Skeletal muscle tissue (tissue), 3 donors: ENCODE measurements at regions not wholly inside any gene's neighbourhood (a gene's known extent, or its start where the extent isn't known, plus 50 kb on each side); places are given as distances from the start of the nearest gene placed in this dataset.

ENCODE experiments used
- H3K27ac ChIP-seq: one replicate; pipeline ENCODE4 v1.7.0; 2013; ENCODE audit warnings: mild to moderate bottlenecking, low read depth, low read length, inconsistent platforms
- H3K27me3 ChIP-seq, 3 donors: one replicate each; pipeline ENCODE4 v1.7.0; 2013; ENCODE audit warnings: low read length in 3 of 3; ENCODE audit not compliant: control insufficient read depth in 3 of 3, insufficient read depth in 3 of 3
- H3K36me3 ChIP-seq, 3 donors: one replicate each; pipeline ENCODE4 v1.7.0; 2013; ENCODE audit warnings: low read length in 3 of 3; ENCODE audit not compliant: control insufficient read depth in 3 of 3, insufficient read depth in 3 of 3
- H3K4me1 ChIP-seq, 3 donors: one replicate each; pipeline ENCODE4 v1.7.0; 2013; ENCODE audit warnings: low read length in 3 of 3, mild to moderate bottlenecking in 3 of 3; ENCODE audit not compliant: control insufficient read depth in 3 of 3, insufficient read depth in 3 of 3
- H3K4me3 ChIP-seq, 3 donors: one replicate each; pipeline ENCODE4 v1.7.0; 2013; ENCODE audit warnings: low read length in 3 of 3
- H3K9ac ChIP-seq, 3 donors: one replicate each; pipeline ENCODE4 v1.7.0; 2013; ENCODE audit warnings: low read length in 3 of 3, mild to moderate bottlenecking in 3 of 3, moderate library complexity in 2 of 3, low read depth in 1 of 3
- H3K9me3 ChIP-seq, 3 donors: one replicate each; pipeline ENCODE4 v1.7.0; 2013; ENCODE audit warnings: low read length in 3 of 3; ENCODE audit not compliant: control insufficient read depth in 3 of 3
- donor health status: Osteomylitis.

GRCh38 chr9:11902610-11903009 is 790.6 kb upstream of the TYRP1 start:
- Histone ChIP-seq H3K4me1 (no peaks in the 10 kb centered on the region), H3K9ac (no peak overlapping the region), H3K27me3 (no peaks in the 10 kb centered on the region), H3K9me3 (no peaks in the 10 kb centered on the region), H3K36me3 (no peaks in the 10 kb centered on the region), H3K27ac (no peak overlapping the region), H3K4me3 (no peak overlapping the region)

- Histone ChIP-seq H3K4me1 (no peaks in the 10 kb centered on the region), H3K9me3 (no peaks in the 10 kb centered on the region), H3K4me3 (no peak overlapping the region), H3K9ac (no peak overlapping the region), H3K27me3 (no peaks in the 10 kb centered on the region), H3K36me3 (no peaks in the 10 kb centered on the region), H3K27ac (no peak overlapping the region)
Observed at GRCh38 chr9:11915699-11916098, 777.5 kb upstream of the TYRP1 start.

DNA sequence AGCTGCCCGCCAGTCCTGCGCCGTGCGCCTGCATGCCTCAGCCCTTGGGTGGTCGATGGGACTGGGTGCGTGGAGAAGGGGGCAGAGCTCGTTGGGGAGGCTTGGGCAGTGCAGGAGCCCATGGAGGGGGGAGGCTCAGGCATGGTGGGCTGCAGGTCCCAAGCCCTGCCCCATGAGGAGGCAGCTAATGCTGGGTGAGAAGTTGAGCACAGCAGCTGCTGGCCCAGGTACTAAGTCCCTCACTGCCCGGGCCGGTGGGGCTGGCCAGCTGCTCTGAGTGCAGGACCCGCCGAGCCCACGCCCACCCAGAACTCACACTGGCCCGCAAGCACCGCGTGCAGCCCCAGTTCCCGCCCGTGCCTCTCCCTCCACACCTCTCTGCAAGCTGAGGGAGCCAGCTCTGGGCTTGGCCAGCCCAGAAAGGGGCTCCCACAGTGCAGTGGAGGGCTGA is 764.3 kb upstream of the TYRP1 start:
- H3K4me3 ChIP-seq = no peak overlapping the region
- H3K36me3 ChIP-seq = no peaks in the 10 kb centered on the region
- H3K27ac ChIP-seq = no peak overlapping the region
- H3K4me1 ChIP-seq = no peaks in the 10 kb centered on the region
- H3K9me3 ChIP-seq = no peaks in the 10 kb centered on the region
- no peak overlapping the region for H3K9ac ChIP-seq
- no peaks in the 10 kb centered on the region for H3K27me3 ChIP-seq

DNA sequence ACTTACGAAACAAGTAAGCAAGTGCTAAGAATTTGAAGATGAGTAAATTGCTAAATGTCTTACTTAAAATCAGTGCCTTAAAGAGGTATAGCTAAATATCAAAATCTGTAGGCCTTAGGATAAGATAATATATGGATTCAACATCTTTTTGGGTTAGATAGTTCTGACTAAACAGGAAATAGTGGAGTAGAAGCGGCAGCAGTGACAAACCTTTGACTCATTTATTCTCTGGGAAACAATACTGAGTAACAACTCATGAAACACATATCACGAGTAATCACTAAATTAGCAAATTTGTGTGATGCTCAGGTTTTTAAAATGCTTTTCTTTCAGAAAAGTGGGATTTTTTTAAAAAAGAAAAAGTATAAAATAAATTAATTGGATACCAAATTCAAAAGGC is 762.1 kb upstream of the TYRP1 start:
- Histone ChIP-seq H3K36me3 (no peaks in the 10 kb centered on the region), H3K27me3 (no peaks in the 10 kb centered on the region), H3K9me3 (no peaks in the 10 kb centered on the region), H3K9ac (no peak overlapping the region), H3K4me1 (no peaks in the 10 kb centered on the region), H3K4me3 (no peak overlapping the region), H3K27ac (no peak overlapping the region)

GRCh38 chr9:11931751-11932150 is 761.4 kb upstream of the TYRP1 start:
- Histone ChIP-seq H3K9me3 (no peaks in the 10 kb centered on the region), H3K4me1 (no peaks in the 10 kb centered on the region), H3K36me3 (no peaks in the 10 kb centered on the region), H3K9ac (no peak overlapping the region), H3K27ac (no peak overlapping the region), H3K4me3 (no peak overlapping the region), H3K27me3 (no peaks in the 10 kb centered on the region)

DNA sequence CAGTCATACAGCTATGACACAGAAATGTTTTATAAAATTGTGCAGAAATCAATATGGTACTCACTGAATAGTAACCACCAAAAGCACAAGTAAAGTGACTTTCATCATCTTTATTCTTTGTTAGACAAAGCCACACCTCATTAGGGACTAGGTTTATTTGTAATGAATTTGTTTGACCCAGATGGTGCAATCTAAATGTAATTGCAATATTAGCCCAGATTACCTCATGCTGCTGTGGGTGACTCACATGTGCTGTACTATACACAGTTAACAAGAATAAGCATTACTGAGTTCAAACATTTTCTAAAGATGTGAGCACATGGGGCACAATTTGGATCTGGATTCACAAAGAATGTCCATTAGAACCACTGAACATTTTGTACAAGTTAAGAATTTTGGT is 759.3 kb upstream of the TYRP1 start:
- H3K9me3 ChIP-seq = no peaks in the 10 kb centered on the region
- no peak overlapping the region for H3K9ac ChIP-seq
- H3K27ac ChIP-seq = no peak overlapping the region
- H3K27me3 ChIP-seq = no peaks in the 10 kb centered on the region
- no peaks in the 10 kb centered on the region for H3K4me1 ChIP-seq
- H3K36me3 ChIP-seq = no peaks in the 10 kb centered on the region
- H3K4me3 ChIP-seq = no peak overlapping the region

DNA sequence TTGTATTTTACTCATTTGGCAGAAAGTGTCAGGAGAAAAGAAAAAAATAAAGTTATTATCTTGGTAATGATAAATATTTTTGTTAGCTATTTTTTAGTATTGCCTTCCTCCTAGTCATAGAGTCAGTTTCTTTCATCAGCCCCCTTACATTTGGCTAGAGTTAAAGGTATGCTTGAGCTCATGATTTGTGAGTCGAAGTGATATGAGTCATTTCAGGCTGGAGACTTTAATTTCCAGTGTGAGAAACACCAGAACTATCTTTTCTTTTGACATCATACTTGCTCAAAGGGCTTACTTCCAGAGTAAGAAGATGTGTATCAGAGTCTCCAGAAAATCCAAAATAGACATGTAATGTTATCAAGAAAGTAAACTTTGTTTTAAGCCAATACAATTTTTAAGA is 746.7 kb upstream of the TYRP1 start:
- H3K9ac ChIP-seq = no peak overlapping the region
- H3K4me3 ChIP-seq = no peak overlapping the region
- no peaks in the 10 kb centered on the region for H3K27me3 ChIP-seq
- no peak overlapping the region for H3K27ac ChIP-seq
- H3K4me1 ChIP-seq = no peaks in the 10 kb centered on the region
- H3K36me3 ChIP-seq = no peaks in the 10 kb centered on the region
- H3K9me3 ChIP-seq = no peaks in the 10 kb centered on the region

- H3K4me1 ChIP-seq = no peaks in the 10 kb centered on the region
- H3K9ac ChIP-seq = no peak overlapping the region
- H3K9me3 ChIP-seq = no peaks in the 10 kb centered on the region
- H3K4me3 ChIP-seq = no peak overlapping the region
- no peak overlapping the region for H3K27ac ChIP-seq
- no peaks in the 10 kb centered on the region for H3K27me3 ChIP-seq
- H3K36me3 ChIP-seq = no peaks in the 10 kb centered on the region
Observed at GRCh38 chr9:11962327-11962726, 730.9 kb upstream of the TYRP1 start.

DNA sequence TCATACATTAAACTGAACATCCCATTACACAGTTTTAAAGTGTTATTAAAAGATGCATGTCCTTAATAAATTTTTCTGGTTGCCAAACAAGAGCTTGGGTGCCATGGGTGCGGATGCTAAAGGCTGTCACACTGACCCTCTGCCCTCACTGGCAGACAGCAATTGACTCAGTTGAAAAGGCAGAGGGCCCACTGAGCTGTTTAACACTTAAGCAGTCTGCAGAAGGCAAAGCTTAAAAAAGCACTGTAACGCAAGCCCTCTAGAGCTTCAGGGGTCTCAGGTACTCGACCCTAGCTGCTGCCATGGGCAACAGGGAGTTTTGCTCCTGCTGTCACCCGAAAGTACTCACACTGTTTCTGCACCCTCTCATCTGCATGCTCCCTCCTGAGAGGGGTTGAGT is 726.4 kb upstream of the TYRP1 start:
- Histone ChIP-seq H3K27me3 (no peaks in the 10 kb centered on the region), H3K9ac (no peak overlapping the region), H3K36me3 (no peaks in the 10 kb centered on the region), H3K9me3 (no peaks in the 10 kb centered on the region), H3K4me3 (no peak overlapping the region), H3K27ac (no peak overlapping the region), H3K4me1 (no peaks in the 10 kb centered on the region)

GRCh38 chr9:11968631-11969030 is 724.6 kb upstream of the TYRP1 start:
- no peak overlapping the region for H3K27ac ChIP-seq
- no peaks in the 10 kb centered on the region for H3K9me3 ChIP-seq
- no peak overlapping the region for H3K4me3 ChIP-seq
- no peaks in the 10 kb centered on the region for H3K36me3 ChIP-seq
- H3K4me1 ChIP-seq = no peaks in the 10 kb centered on the region
- H3K9ac ChIP-seq = no peak overlapping the region
- no peaks in the 10 kb centered on the region for H3K27me3 ChIP-seq

GRCh38 chr9:11973011-11973410 is 720.2 kb upstream of the TYRP1 start:
- no peak overlapping the region for H3K4me3 ChIP-seq
- H3K9me3 ChIP-seq = no peaks in the 10 kb centered on the region
- no peaks in the 10 kb centered on the region for H3K36me3 ChIP-seq
- no peak overlapping the region for H3K9ac ChIP-seq
- no peaks in the 10 kb centered on the region for H3K4me1 ChIP-seq
- no peak overlapping the region for H3K27ac ChIP-seq
- no peaks in the 10 kb centered on the region for H3K27me3 ChIP-seq
